ENCODE measurements at regions not wholly inside any gene's neighbourhood (a gene's known extent, or its start where the extent isn't known, plus 50 kb on each side); places are given as distances from the start of the nearest gene placed in this dataset.
"Not testable (repeated sequence)": the region's sequence is repeated elsewhere in the genome, so short reads cannot be mapped to it uniquely, and the experiment has no call there.

DNA sequence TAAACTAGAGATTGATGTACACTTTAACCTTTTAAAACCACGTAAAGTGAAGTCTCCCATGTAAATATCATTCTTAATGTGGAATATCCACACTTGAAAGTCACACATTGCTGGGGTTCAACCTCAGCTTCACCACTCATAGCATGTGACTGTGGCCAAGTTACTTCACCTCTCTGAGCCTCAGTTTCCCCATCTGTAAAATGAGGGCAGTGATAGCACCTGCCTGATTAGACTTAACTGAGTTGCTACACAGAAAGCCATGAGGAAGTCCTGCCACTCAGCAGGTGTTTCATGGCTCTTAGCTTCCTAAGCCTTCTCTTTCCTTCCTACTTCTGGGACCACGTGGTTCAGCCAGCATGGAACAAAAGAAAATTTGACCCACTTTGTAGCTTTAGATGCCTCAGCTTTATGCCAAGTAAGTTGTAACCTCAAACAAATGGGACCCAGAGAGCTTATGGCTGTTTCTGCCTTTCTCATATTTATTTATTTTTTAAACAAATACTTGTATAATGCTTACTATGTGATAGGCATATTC is 277.3 kb upstream of the KLF3 start:
- H3K27ac ChIP-seq (ENCODE audit: low read length), result peak overlapping the region; percentile 93

DNA sequence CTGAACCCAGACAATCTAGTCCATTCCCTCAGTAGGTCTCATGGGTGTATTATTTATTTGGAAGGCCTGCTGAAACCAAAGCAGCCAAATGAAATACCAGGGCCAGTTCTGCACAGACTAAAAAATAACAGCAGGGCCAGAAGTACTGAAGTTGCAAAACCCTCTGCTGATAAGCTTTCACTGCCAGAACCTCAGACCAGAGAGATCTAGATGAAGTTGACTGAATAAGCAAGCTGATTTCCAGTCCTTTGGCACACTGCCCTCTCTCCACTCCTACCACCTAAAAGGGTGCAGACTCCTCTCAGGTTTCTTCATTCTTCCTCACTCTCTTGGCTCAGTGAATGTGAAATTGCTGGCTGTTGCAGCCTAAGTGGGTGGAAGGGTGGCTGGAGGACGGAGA is 276.7 kb upstream of the KLF3 start:
- peak overlapping the region; percentile 93 for H3K27ac ChIP-seq (ENCODE audit: low read length)
- 80% methylated on average over 1 of the region's 1 CpG for WGBS (ENCODE audit: insufficient coverage, low lambda C conversion rate)
- no peaks in the 10 kb centered on the region for H3K36me3 ChIP-seq (ENCODE audit: control insufficient read depth, insufficient read depth, low read length)
- H3K9me3 ChIP-seq (ENCODE audit: control insufficient read depth, low read depth, low read length), result peaks cover 4% of the 10 kb centered on the region
- peaks cover 56% of the 10 kb centered on the region for H3K4me1 ChIP-seq (ENCODE audit: control insufficient read depth, insufficient read depth, low read length)
- H3K27me3 ChIP-seq (ENCODE audit: control insufficient read depth, insufficient read depth, low read length), result no peaks in the 10 kb centered on the region
- H3K4me3 ChIP-seq (ENCODE audit: low read length), result no peak overlapping the region
- DNase-seq, result peak; percentile 40 to 71

More for the DNA sequence above, 277.3 kb upstream of the KLF3 start:
- Histone ChIP-seq H3K4me3 (ENCODE audit: low read length) (no peak overlapping the region), H3K27me3 (ENCODE audit: control insufficient read depth, insufficient read depth, low read length) (no peaks in the 10 kb centered on the region), H3K4me1 (ENCODE audit: control insufficient read depth, insufficient read depth, low read length) (peaks cover 57% of the 10 kb centered on the region), H3K9me3 (ENCODE audit: control insufficient read depth, low read depth, low read length) (no peaks in the 10 kb centered on the region), H3K36me3 (ENCODE audit: control insufficient read depth, insufficient read depth, low read length) (no peaks in the 10 kb centered on the region)
- no CpG with 5 or more reads among the region's 2 CpGs for WGBS (ENCODE audit: insufficient coverage, low lambda C conversion rate)
- peak in 1 of 2 donors; percentile 41 for DNase-seq

GRCh38 chr4:38387819-38388218 is 276.2 kb upstream of the KLF3 start:
- H3K36me3 ChIP-seq (ENCODE audit: control insufficient read depth, insufficient read depth, low read length), result no peaks in the 10 kb centered on the region
- H3K27ac ChIP-seq (ENCODE audit: low read length), result peak overlapping the region; percentile 93
- peak in 1 of 2 donors; percentile 70 for DNase-seq
- peaks cover 52% of the 10 kb centered on the region for H3K4me1 ChIP-seq (ENCODE audit: control insufficient read depth, insufficient read depth, low read length)
- no peak overlapping the region for H3K4me3 ChIP-seq (ENCODE audit: low read length)
- peaks cover 7% of the 10 kb centered on the region for H3K9me3 ChIP-seq (ENCODE audit: control insufficient read depth, low read depth, low read length)
- H3K27me3 ChIP-seq (ENCODE audit: control insufficient read depth, insufficient read depth, low read length), result no peaks in the 10 kb centered on the region
- 100% methylated on average over 1 of the region's 5 CpGs for WGBS (ENCODE audit: insufficient coverage, low lambda C conversion rate)

DNA sequence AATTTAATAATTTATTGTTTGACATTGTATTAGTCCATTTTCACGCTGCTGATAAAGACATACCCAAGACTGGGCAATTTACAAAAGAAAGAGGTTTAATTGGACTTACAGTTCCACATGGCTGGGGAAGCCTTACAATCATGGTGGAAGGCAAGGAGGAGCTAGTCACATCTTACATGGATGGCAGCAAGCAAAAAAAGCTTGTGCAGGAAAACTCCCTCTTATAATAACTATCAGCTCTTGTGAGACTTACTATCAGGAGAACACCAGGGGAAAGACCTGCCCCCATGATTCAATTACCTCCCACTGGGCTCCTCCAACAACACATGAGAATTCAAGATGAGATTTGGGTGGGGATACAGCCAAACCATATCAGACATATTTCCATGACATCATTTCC is 275.1 kb upstream of the KLF3 start:
- peaks cover 41% of the 10 kb centered on the region for H3K4me1 ChIP-seq (ENCODE audit: control insufficient read depth, insufficient read depth, low read length)
- not testable (repeated sequence) for H3K27ac ChIP-seq (ENCODE audit: low read length); H3K36me3 ChIP-seq (ENCODE audit: control insufficient read depth, insufficient read depth, low read length); H3K4me3 ChIP-seq (ENCODE audit: low read length); DNase-seq; H3K27me3 ChIP-seq (ENCODE audit: control insufficient read depth, insufficient read depth, low read length)
- no CpG with 5 or more reads among the region's 1 CpG for WGBS (ENCODE audit: insufficient coverage, low lambda C conversion rate)
- H3K9me3 ChIP-seq (ENCODE audit: control insufficient read depth, low read depth, low read length), result peaks cover 11% of the 10 kb centered on the region

DNA sequence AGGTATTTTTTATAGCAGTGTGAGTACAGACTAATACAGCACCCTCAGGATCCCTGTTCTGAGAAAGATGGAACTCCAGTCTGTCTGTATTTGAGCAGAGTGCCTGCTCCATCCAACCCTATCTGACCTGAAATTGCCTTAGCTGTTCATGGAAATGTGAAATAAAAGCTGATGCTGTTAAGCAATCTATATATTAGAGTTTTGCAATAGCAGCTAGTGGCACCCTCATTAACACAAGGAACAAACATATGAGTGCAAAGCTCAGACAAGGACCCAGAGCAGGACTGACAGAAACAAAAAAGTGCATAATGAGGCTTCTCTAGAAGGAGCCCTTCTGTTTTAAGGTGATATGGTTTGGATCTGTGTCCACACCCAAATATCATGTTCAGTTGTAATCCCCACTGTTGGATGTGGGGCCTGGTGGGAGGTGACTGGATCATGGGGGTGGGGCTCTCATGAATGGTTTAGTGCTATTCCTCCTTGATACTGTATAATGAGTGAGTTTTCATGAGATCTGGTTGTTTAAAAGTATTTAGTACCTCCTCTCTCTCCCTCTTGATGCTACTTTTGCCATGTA is 272.9 kb upstream of the KLF3 start:
- no peaks in the 10 kb centered on the region for H3K36me3 ChIP-seq (ENCODE audit: control insufficient read depth, insufficient read depth, low read length)
- DNase-seq, result peak; percentile 48 to 70
- H3K27ac ChIP-seq (ENCODE audit: low read length), result peak overlapping the region; percentile 48
- H3K4me1 ChIP-seq (ENCODE audit: control insufficient read depth, insufficient read depth, low read length), result peaks cover 25% of the 10 kb centered on the region
- no peaks in the 10 kb centered on the region for H3K27me3 ChIP-seq (ENCODE audit: control insufficient read depth, insufficient read depth, low read length)
- H3K9me3 ChIP-seq (ENCODE audit: control insufficient read depth, low read depth, low read length), result peaks cover 11% of the 10 kb centered on the region
- H3K4me3 ChIP-seq (ENCODE audit: low read length), result no peak overlapping the region

DNA sequence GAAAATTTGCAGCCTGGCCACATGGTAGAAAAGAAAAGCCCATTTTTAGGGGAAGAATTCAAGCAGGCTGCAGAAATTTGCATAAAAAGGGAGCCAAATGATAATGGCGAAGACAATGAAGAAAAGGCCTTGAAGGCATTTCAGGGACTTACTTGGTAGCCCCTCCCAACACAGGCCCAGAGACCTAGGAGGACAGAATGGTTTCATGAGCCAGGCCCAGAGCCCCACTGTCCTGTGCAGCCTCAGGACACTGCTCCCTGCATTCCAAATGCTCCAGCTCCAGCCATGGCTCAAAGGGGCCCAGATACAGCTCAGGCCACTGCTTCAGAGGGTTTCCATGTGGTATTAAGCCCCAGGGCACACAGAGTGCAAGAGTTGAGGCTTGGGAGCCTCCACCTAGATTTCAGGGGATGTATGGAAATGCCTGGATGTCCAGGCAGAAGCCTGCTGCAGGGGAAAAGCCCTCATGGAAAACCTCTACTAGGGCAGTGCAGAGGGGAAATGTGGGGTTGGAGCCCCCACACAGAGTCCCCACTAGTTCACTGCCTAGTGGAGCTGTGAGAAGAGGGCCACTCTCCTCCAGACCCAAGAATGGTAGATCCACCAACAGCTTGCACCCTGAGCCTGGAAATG is 271.7 kb upstream of the KLF3 start:
- Histone ChIP-seq H3K27ac (ENCODE audit: low read length) (no peak overlapping the region), H3K4me3 (ENCODE audit: low read length) (no peak overlapping the region), H3K9me3 (ENCODE audit: control insufficient read depth, low read depth, low read length) (peaks cover 11% of the 10 kb centered on the region), H3K36me3 (ENCODE audit: control insufficient read depth, insufficient read depth, low read length) (no peaks in the 10 kb centered on the region), H3K4me1 (ENCODE audit: control insufficient read depth, insufficient read depth, low read length) (peaks cover 13% of the 10 kb centered on the region), H3K27me3 (ENCODE audit: control insufficient read depth, insufficient read depth, low read length) (no peaks in the 10 kb centered on the region)
- no CpG with 5 or more reads among the region's 1 CpG for WGBS (ENCODE audit: insufficient coverage, low lambda C conversion rate)
- DNase-seq, result no peak

DNA sequence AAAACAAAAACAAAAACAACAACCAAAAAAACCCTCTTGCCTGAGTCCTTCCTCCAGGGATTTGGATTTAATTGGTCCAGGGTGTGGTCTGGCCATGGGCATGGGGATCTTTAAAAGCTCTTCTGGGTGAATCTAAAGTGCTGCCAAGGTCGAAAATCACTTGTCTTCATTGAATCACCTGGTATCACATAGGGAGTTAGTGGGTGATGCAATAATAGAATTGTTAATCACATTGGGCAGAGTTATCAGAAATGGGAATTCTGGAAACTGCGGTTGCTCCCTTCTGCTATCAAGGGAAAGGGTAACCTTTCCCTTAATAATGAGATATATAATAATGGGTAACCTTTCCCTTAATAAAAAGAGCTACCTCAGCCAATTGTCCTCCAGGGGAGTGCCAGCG is 267.9 kb upstream of the KLF3 start:
- H3K36me3 ChIP-seq (ENCODE audit: control insufficient read depth, insufficient read depth, low read length), result no peaks in the 10 kb centered on the region
- WGBS (ENCODE audit: insufficient coverage, low lambda C conversion rate), result no CpG with 5 or more reads among the region's 3 CpGs
- no peak overlapping the region for H3K27ac ChIP-seq (ENCODE audit: low read length)
- peaks cover 11% of the 10 kb centered on the region for H3K9me3 ChIP-seq (ENCODE audit: control insufficient read depth, low read depth, low read length)
- no peaks in the 10 kb centered on the region for H3K4me1 ChIP-seq (ENCODE audit: control insufficient read depth, insufficient read depth, low read length)
- H3K4me3 ChIP-seq (ENCODE audit: low read length), result no peak overlapping the region
- no peak for DNase-seq
- H3K27me3 ChIP-seq (ENCODE audit: control insufficient read depth, insufficient read depth, low read length), result no peaks in the 10 kb centered on the region

DNA sequence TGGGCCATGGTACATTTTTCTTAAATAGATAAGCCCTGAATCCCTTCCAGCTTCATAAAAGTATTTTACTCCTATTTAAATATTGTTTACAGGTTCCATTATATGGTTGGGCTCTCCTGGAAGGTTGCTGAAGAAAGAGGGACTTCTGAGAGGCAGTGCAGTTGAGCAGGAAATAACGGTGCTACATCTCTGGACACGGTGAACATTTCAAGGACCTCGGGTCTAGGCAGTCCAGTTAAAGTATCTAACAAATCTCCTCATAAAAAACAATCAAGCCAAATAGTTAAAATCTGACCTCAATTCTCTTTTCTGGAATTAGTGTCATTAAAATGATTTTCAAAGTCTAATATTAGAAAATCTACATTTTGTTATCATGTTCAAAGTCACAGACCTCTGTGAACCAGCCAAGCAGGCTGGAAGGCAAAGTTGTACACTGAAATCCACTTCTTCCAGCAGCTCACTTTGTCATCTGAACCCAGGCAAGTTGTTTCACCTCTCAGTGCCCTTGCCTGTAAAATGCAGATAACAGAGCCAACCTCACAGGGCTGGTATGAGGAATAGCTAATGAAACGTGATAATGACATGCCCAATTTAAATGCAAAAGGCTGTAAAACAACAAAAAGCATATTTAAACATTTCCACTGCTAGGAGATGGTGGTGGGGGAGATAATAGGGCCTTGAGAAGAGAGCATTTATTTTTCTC is 267.0 kb upstream of the KLF3 start:
- Histone ChIP-seq H3K4me3 (ENCODE audit: low read length) (no peak overlapping the region), H3K27ac (ENCODE audit: low read length) (no peak overlapping the region), H3K9me3 (ENCODE audit: control insufficient read depth, low read depth, low read length) (peaks cover 10% of the 10 kb centered on the region), H3K4me1 (ENCODE audit: control insufficient read depth, insufficient read depth, low read length) (no peaks in the 10 kb centered on the region), H3K27me3 (ENCODE audit: control insufficient read depth, insufficient read depth, low read length) (no peaks in the 10 kb centered on the region), H3K36me3 (ENCODE audit: control insufficient read depth, insufficient read depth, low read length) (no peaks in the 10 kb centered on the region)
- WGBS (ENCODE audit: insufficient coverage, low lambda C conversion rate), result 14% methylated on average over 1 of the region's 4 CpGs
- DNase-seq, result peak; percentile 33 to 40

DNA sequence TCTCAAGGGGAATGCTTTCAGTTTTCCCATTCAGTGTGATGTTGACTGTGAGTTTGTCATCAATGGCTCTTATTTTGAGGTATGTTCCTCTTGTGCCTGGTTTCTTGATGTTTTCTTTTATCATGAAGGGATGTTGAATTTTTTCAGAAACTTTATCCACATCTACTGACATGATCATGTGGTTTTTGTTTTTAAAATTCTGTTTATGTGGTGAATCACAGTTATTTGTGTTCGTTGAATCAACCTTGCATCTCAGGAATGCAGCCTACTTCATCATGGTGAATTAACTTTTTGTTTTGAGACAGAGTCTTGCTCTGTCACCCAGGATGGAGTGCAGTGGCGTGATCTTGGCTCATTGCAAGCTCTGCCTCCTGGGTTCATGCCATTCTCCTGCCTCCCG is 263.1 kb upstream of the KLF3 start:
- no peak overlapping the region for H3K27ac ChIP-seq (ENCODE audit: low read length)
- 100% methylated on average over 1 of the region's 3 CpGs for WGBS (ENCODE audit: insufficient coverage, low lambda C conversion rate)
- no peak overlapping the region for H3K4me3 ChIP-seq (ENCODE audit: low read length)
- no peaks in the 10 kb centered on the region for H3K36me3 ChIP-seq (ENCODE audit: control insufficient read depth, insufficient read depth, low read length)
- DNase-seq, result no peak
- no peaks in the 10 kb centered on the region for H3K9me3 ChIP-seq (ENCODE audit: control insufficient read depth, low read depth, low read length)
- no peaks in the 10 kb centered on the region for H3K27me3 ChIP-seq (ENCODE audit: control insufficient read depth, insufficient read depth, low read length)
- H3K4me1 ChIP-seq (ENCODE audit: control insufficient read depth, insufficient read depth, low read length), result no peaks in the 10 kb centered on the region

DNA sequence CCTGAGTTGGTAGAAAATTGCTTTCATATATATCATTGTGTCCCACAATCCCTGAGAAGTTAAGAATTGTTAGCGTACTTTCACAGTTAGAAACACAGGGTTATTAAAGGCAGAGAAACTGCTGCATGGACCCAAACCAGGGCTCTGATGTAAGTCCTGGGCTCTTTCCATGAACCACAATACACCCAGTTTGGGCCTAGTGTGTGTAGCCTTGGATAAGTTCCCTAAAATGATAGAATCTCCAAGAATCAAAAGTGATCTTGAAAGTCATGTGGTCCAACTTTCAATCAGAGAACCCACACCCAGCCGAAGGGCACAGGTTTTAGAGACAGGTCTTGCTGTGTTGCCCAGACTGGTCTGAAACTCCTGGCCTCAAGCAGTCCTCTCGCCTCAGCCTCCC is 257.8 kb upstream of the KLF3 start:
- H3K4me3 ChIP-seq (ENCODE audit: low read length), result no peak overlapping the region
- WGBS (ENCODE audit: insufficient coverage, low lambda C conversion rate), result 100% methylated on average over 1 of the region's 3 CpGs
- no peaks in the 10 kb centered on the region for H3K36me3 ChIP-seq (ENCODE audit: control insufficient read depth, insufficient read depth, low read length)
- no peak overlapping the region for H3K27ac ChIP-seq (ENCODE audit: low read length)
- H3K27me3 ChIP-seq (ENCODE audit: control insufficient read depth, insufficient read depth, low read length), result no peaks in the 10 kb centered on the region
- no peak for DNase-seq
- H3K9me3 ChIP-seq (ENCODE audit: control insufficient read depth, low read depth, low read length), result no peaks in the 10 kb centered on the region
- H3K4me1 ChIP-seq (ENCODE audit: control insufficient read depth, insufficient read depth, low read length), result peaks cover 7% of the 10 kb centered on the region
